ENCODE measurements at regions not wholly inside any gene's neighbourhood (a gene's known extent, or its start where the extent isn't known, plus 50 kb on each side); places are given as distances from the start of the nearest gene placed in this dataset.

- H4K20me1 ChIP-seq (ENCODE audit: insufficient read depth, low read length): no peaks in the 10 kb centered on the region
- H3K27me3 ChIP-seq (ENCODE audit: control insufficient read depth in 2 of 2, insufficient read depth in 2 of 2, low read length in 2 of 2): no peaks in the 10 kb centered on the region
- no peaks in the 10 kb centered on the region for H3K9me3 ChIP-seq (replicated peaks in 1 of 2; ENCODE audit: control insufficient read depth in 1 of 2, insufficient read depth in 1 of 2, low read length in 2 of 2)
- no peak overlapping the region for H3K4me2 ChIP-seq (replicated peaks; ENCODE audit: extremely low read depth, low read length, poor library complexity, severe bottlenecking)
- peak overlapping the region; percentile 36 for H2AFZ ChIP-seq (ENCODE audit: insufficient read depth, low read depth, low read length, poor library complexity, severe bottlenecking)
- DNase-seq: peak; percentile 22 to 37 (median 36)
- no peak overlapping the region for H3K27ac Mint-ChIP-seq
- no peak overlapping the region for H3K27ac ChIP-seq (ENCODE audit: low read depth in 1 of 2, low read length in 2 of 2)
- peaks cover 0 to 2% (median 2%) of the 10 kb centered on the region in 3 donors for H3K27me3 Mint-ChIP-seq (ENCODE audit: low read depth in 3 of 3)
- H3K9me3 Mint-ChIP-seq: no peaks in the 10 kb centered on the region
- no peak overlapping the region for H3K4me3 Mint-ChIP-seq
- H3K9ac ChIP-seq (ENCODE audit: insufficient read depth, low read length, poor library complexity, severe bottlenecking): no peak overlapping the region
- no peaks in the 10 kb centered on the region for H3K36me3 ChIP-seq (replicated peaks in 1 of 2; ENCODE audit: control insufficient read depth in 1 of 2, insufficient read depth in 2 of 2, low read length in 2 of 2)
- intact Hi-C loops (cut with micrococcal nuclease): loop anchor here (2.0 to 10.0 kb wide), 3 partner anchors 77 to 157 kb away; no protein-coding TSS in a partner anchor
- H3K4me1 ChIP-seq (ENCODE audit: control insufficient read depth in 1 of 2, insufficient read depth in 2 of 2, low read length in 2 of 2): no peaks in the 10 kb centered on the region
- TF ChIP-seq, protein P1, sequence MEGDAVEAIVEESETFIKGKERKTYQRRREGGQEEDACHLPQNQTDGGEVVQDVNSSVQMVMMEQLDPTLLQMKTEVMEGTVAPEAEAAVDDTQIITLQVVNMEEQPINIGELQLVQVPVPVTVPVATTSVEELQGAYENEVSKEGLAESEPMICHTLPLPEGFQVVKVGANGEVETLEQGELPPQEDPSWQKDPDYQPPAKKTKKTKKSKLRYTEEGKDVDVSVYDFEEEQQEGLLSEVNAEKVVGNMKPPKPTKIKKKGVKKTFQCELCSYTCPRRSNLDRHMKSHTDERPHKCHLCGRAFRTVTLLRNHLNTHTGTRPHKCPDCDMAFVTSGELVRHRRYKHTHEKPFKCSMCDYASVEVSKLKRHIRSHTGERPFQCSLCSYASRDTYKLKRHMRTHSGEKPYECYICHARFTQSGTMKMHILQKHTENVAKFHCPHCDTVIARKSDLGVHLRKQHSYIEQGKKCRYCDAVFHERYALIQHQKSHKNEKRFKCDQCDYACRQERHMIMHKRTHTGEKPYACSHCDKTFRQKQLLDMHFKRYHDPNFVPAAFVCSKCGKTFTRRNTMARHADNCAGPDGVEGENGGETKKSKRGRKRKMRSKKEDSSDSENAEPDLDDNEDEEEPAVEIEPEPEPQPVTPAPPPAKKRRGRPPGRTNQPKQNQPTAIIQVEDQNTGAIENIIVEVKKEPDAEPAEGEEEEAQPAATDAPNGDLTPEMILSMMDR (IDR thresholded peaks at IDR 0.05): peak; percentile 51
- H3K4me3 ChIP-seq (replicated peaks in 1 of 3; ENCODE audit: low read depth in 2 of 3, low read length in 3 of 3): no peak overlapping the region
- no peaks in the 10 kb centered on the region for H3K36me3 Mint-ChIP-seq
- 32% methylated on average over 4 of the region's 7 CpGs for WGBS (ENCODE audit: insufficient coverage)
- peaks cover 11% of the 10 kb centered on the region for H3K4me1 Mint-ChIP-seq
- H3K79me2 ChIP-seq (ENCODE audit: insufficient read depth, low read length): no peaks in the 10 kb centered on the region
Observed at GRCh38 chr14:22471545-22472121, 117.4 kb downstream of the DAD1 start.

GRCh38 chr14:22469538-22470303 is 119.3 kb downstream of the DAD1 start:
- Mint-ChIP-seq H3K9me3 (no peaks in the 10 kb centered on the region), H3K27ac (no peak overlapping the region), H3K4me3 (peak overlapping the region in 1 of 2 donors; percentile 57), H3K27me3 (ENCODE audit: low read depth in 3 of 3) (peaks cover 0 to 2% (median 0%) of the 10 kb centered on the region in 3 donors), H3K36me3 (no peaks in the 10 kb centered on the region), H3K4me1 (peaks cover 11% of the 10 kb centered on the region)
- intact Hi-C loops (cut with micrococcal nuclease): loop anchor here (10.0 kb wide), 1 partner anchor 155 kb away; no protein-coding TSS in a partner anchor
- no peak overlapping the region for H3K4me3 ChIP-seq (replicated peaks in 1 of 3; ENCODE audit: low read depth in 2 of 3, low read length in 3 of 3)
- H3K4me2 ChIP-seq (replicated peaks; ENCODE audit: extremely low read depth, low read length, poor library complexity, severe bottlenecking): no peak overlapping the region
- TF ChIP-seq, protein P1 (IDR thresholded peaks at IDR 0.05): no peak
- WGBS (ENCODE audit: insufficient coverage): 17% methylated on average over 2 of the region's 8 CpGs
- no peaks in the 10 kb centered on the region for H3K27me3 ChIP-seq (ENCODE audit: control insufficient read depth in 2 of 2, insufficient read depth in 2 of 2, low read length in 2 of 2)
- no peaks in the 10 kb centered on the region for H3K36me3 ChIP-seq (replicated peaks in 1 of 2; ENCODE audit: control insufficient read depth in 1 of 2, insufficient read depth in 2 of 2, low read length in 2 of 2)
- no peaks in the 10 kb centered on the region for H4K20me1 ChIP-seq (ENCODE audit: insufficient read depth, low read length)
- DNase-seq: no peak
- H3K9me3 ChIP-seq (replicated peaks in 1 of 2; ENCODE audit: control insufficient read depth in 1 of 2, insufficient read depth in 1 of 2, low read length in 2 of 2): no peaks in the 10 kb centered on the region
- no peaks in the 10 kb centered on the region for H3K79me2 ChIP-seq (ENCODE audit: insufficient read depth, low read length)
- H3K27ac ChIP-seq (ENCODE audit: low read depth in 1 of 2, low read length in 2 of 2): no peak overlapping the region
- H3K4me1 ChIP-seq (ENCODE audit: control insufficient read depth in 1 of 2, insufficient read depth in 2 of 2, low read length in 2 of 2): no peaks in the 10 kb centered on the region
- H3K9ac ChIP-seq (ENCODE audit: insufficient read depth, low read length, poor library complexity, severe bottlenecking): no peak overlapping the region
- no peak overlapping the region for H2AFZ ChIP-seq (ENCODE audit: insufficient read depth, low read depth, low read length, poor library complexity, severe bottlenecking)

All from CD14-positive monocyte (primary cell).